PFSK-1 (cell line): ENCODE measurements at regions not wholly inside any gene's neighbourhood (a gene's known extent, or its start where the extent isn't known, plus 50 kb on each side); places are given as distances from the start of the nearest gene placed in this dataset.

ENCODE experiments used
- FOXP2 ChIP-seq: optimal IDR thresholded peaks from 2 replicates; pipeline ENCODE3; 2011; ENCODE audit warnings: borderline replicate concordance, control low read depth, inconsistent platforms; ENCODE audit not compliant: insufficient read depth; ENCODE audit errors: extremely low read length, extremely low read depth
- POLR2AphosphoS5 ChIP-seq: IDR thresholded peaks from 2 replicates; pipeline ENCODE4 v1.6.1; 2012; ENCODE audit warnings: low read depth, mild to moderate bottlenecking, control low read depth, low read length, moderate library complexity
- SIN3A ChIP-seq: IDR thresholded peaks from 2 replicates; pipeline ENCODE4 v1.6.1; 2012; ENCODE audit warnings: mild to moderate bottlenecking, low read length, moderate library complexity, borderline replicate concordance; ENCODE audit not compliant: insufficient read depth
- TAF1 ChIP-seq: IDR thresholded peaks from 2 replicates; pipeline ENCODE4 v1.6.1; 2012; ENCODE audit warnings: low read length, control low read depth, borderline replicate concordance; ENCODE audit not compliant: insufficient read depth
- TF ChIP-seq, protein P1 (sequence below), 2 experiments: IDR thresholded peaks; 2 replicates each; pipeline versions ENCODE4 v1.6.1 to v1.8.0; 2011 to 2012; ENCODE audit warnings: low read depth in 2 of 2, low read length in 2 of 2, control low read depth in 1 of 2, inconsistent platforms in 1 of 2, mild to moderate bottlenecking in 1 of 2, moderate library complexity in 1 of 2; ENCODE audit not compliant: insufficient read depth in 1 of 2

DNA sequence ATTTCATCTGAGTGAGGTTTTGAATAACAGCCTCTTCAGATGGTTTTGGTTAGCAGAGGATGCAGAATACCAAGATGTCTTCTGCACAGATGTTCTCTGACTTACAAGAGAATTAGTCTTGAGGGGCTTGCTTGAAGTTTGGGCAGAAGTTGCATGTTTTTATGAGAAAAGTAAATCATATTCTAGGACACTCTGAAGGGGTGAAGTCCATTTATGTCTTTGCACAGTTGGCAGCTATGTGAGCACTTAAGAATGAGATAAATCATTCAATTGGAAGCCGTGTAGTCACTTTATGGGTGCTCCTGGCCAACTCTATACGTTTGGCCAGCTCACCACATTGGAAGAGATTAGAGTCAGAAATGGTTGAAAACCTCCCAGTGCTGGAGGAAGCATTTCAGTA, 252.7 kb upstream of the KCNIP4 start:
- TF ChIP-seq POLR2AphosphoS5 (no peak), FOXP2 (no peak), SIN3A (no peak), TAF1 (no peak)
- TF ChIP-seq, protein P1, sequence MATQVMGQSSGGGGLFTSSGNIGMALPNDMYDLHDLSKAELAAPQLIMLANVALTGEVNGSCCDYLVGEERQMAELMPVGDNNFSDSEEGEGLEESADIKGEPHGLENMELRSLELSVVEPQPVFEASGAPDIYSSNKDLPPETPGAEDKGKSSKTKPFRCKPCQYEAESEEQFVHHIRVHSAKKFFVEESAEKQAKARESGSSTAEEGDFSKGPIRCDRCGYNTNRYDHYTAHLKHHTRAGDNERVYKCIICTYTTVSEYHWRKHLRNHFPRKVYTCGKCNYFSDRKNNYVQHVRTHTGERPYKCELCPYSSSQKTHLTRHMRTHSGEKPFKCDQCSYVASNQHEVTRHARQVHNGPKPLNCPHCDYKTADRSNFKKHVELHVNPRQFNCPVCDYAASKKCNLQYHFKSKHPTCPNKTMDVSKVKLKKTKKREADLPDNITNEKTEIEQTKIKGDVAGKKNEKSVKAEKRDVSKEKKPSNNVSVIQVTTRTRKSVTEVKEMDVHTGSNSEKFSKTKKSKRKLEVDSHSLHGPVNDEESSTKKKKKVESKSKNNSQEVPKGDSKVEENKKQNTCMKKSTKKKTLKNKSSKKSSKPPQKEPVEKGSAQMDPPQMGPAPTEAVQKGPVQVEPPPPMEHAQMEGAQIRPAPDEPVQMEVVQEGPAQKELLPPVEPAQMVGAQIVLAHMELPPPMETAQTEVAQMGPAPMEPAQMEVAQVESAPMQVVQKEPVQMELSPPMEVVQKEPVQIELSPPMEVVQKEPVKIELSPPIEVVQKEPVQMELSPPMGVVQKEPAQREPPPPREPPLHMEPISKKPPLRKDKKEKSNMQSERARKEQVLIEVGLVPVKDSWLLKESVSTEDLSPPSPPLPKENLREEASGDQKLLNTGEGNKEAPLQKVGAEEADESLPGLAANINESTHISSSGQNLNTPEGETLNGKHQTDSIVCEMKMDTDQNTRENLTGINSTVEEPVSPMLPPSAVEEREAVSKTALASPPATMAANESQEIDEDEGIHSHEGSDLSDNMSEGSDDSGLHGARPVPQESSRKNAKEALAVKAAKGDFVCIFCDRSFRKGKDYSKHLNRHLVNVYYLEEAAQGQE (IDR thresholded peaks at IDR 0.05; ENCODE audit: insufficient read depth in 1 of 2, low read depth in 2 of 2, low read length in 2 of 2) = no peak

DNA sequence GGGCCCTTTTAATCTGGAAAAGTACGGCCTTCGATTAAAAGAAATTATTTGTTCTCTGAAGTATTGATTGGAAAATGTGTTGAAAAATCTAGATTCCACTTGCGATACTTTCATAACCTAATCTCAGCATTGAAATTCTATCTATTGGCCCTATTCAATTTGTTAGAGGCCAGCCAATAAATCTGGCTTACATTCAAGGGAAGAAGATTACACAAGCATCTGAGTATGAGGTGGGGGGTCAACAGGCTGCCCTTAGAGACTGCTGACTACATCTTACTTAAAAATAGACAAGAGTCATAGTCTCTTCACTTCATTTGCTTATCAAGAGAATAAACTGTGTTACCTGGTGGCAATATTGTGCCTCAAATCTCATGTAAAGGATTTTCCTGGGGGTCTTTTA, 248.0 kb upstream of the KCNIP4 start:
- TF ChIP-seq, protein P1 (IDR thresholded peaks at IDR 0.05; ENCODE audit: insufficient read depth in 1 of 2, low read depth in 2 of 2, low read length in 2 of 2) = no peak
- TF ChIP-seq TAF1 = no peak
- TF ChIP-seq SIN3A = no peak
- no peak for TF ChIP-seq FOXP2
- no peak for TF ChIP-seq POLR2AphosphoS5

DNA sequence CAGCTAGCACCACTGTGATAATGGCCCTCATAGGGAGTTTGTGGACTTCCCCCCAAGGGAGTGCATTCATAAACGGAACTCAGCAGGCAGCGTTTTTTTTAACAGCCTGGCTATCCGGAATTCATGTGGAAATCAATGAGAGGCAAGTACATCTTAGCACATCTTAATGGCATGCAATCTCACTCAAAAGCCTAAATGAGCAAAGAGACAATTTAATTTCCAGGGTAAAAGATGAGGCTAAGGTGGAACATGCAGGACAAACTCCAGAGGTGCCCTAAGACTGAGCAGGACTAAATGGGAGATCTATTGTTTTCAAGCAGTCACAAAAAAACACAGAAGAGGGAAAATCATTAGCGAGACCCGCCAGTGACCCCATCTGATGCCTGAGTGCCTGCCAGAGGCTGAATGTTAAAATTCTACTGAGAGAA, 243.5 kb upstream of the KCNIP4 start:
- TF ChIP-seq SIN3A (no peak), TAF1 (no peak), POLR2AphosphoS5 (no peak), FOXP2 (no peak)
- TF ChIP-seq, protein P1 (IDR thresholded peaks at IDR 0.05; ENCODE audit: insufficient read depth in 1 of 2, low read depth in 2 of 2, low read length in 2 of 2) = no peak

DNA sequence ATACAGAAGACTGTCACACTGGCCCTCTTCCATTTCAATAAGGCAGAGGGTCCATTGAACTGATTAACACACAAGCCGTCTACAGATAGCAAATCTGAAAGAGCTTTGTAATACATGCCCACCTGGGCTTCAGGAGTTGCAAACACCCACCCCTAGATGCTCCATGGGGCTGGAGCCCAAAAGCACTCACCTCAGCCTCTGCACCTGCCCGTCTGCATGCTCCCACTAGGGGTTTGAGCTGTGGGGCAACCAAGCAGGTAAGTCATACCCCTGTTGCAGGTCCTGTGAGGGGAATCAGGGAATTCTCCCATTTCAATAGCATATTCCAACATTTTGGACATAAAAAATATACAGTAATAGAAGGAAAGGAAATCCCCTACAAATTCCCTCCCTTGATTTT, 243.0 kb upstream of the KCNIP4 start:
- TF ChIP-seq, protein P1 (IDR thresholded peaks at IDR 0.05; ENCODE audit: insufficient read depth in 1 of 2, low read depth in 2 of 2, low read length in 2 of 2) = no peak
- TF ChIP-seq SIN3A = no peak

DNA sequence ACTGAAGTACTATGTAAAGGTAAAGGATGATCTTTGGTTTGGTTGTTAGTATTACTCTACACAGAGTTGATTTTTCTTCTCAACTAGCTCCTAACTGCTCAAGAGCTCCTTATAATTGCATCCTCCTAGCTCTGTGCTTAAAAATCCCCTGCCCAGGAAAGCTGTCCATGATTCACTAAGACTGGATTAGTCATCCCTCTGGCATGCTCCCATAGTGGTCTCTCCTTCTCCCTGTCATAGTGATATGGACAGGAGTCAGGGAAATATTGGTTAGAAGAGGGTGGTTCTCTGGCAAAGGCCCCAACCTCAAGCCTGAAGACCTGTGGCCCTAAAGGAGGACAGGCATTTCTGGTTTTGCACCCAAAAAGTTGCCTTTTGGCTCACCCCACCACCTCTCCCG, 242.3 kb upstream of the KCNIP4 start:
- no peak for TF ChIP-seq POLR2AphosphoS5
- TF ChIP-seq SIN3A = no peak
- no peak for TF ChIP-seq FOXP2
- TF ChIP-seq, protein P1 (IDR thresholded peaks at IDR 0.05; ENCODE audit: insufficient read depth in 1 of 2, low read depth in 2 of 2, low read length in 2 of 2) = no peak
- TF ChIP-seq TAF1 = no peak
